Hepatocyte (in vitro differentiated cells): ENCODE measurements at regions not wholly inside any gene's neighbourhood (a gene's known extent, or its start where the extent isn't known, plus 50 kb on each side); places are given as distances from the start of the nearest gene placed in this dataset.

ENCODE experiments used
- EZH2 ChIP-seq: fragments of 200-600 bp; sonication (generic); IDR thresholded peaks from 2 replicates; pipeline ENCODE4 v1.6.1; 2016; ENCODE audit warnings: antibody characterized with exemption, mild to moderate bottlenecking, borderline replicate concordance
- EZH2phosphoT487 ChIP-seq: fragments of 200-600 bp; sonication (generic); IDR thresholded peaks from one replicate; pipeline ENCODE4 v1.6.1; 2018; ENCODE audit warnings: antibody characterized with exemption, mild to moderate bottlenecking, low read depth, moderate library complexity; ENCODE audit not compliant: unreplicated experiment, severe bottlenecking
- TF ChIP-seq, protein P1 (sequence below): fragments of 200-600 bp; sonication (generic); IDR thresholded peaks from 2 replicates; pipeline ENCODE4 v1.5.1; 2016; ENCODE audit warnings: antibody characterized with exemption, mild to moderate bottlenecking; ENCODE audit not compliant: poor library complexity

DNA sequence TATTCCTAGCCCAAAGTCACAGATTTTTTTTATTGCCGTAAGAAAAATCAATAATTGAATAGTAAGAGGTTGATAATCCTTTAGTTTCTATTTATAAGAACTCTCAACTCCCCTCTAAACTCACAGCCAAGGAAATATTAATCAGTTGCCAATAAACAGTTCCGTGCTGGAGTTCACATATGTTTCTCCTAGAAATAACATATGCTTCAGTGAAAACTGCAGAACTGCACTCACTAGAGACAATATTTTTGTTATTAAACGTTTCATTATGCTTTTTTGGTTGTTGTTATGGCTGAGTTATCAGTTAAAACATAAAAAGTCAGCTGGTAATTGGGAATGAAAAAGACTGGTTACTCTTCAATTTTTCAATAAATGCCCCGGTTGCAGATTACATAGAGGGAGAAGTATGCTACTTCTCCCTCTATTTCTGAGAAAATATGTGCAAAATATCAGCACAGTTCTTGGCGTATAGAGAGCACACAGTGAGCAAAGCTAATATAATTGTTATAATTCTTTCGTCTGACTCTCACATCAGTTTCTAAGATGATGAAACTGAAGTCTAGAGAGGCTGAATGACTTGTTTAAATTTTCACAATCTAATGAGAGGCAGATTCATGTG is 781.2 kb upstream of the GRM7 start:
- TF ChIP-seq, protein P1, sequence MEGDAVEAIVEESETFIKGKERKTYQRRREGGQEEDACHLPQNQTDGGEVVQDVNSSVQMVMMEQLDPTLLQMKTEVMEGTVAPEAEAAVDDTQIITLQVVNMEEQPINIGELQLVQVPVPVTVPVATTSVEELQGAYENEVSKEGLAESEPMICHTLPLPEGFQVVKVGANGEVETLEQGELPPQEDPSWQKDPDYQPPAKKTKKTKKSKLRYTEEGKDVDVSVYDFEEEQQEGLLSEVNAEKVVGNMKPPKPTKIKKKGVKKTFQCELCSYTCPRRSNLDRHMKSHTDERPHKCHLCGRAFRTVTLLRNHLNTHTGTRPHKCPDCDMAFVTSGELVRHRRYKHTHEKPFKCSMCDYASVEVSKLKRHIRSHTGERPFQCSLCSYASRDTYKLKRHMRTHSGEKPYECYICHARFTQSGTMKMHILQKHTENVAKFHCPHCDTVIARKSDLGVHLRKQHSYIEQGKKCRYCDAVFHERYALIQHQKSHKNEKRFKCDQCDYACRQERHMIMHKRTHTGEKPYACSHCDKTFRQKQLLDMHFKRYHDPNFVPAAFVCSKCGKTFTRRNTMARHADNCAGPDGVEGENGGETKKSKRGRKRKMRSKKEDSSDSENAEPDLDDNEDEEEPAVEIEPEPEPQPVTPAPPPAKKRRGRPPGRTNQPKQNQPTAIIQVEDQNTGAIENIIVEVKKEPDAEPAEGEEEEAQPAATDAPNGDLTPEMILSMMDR, result no peak
- no peak for TF ChIP-seq EZH2phosphoT487
- no peak for TF ChIP-seq EZH2
